Neuronal stem cell (in vitro differentiated cells): ENCODE measurements at regions not wholly inside any gene's neighbourhood (a gene's known extent, or its start where the extent isn't known, plus 50 kb on each side); places are given as distances from the start of the nearest gene placed in this dataset.

Experiments
- DNase-seq: peaks from one replicate; pipeline ENCODE4 v3.0.0-alpha.2; 2013; ENCODE audit warnings: low spot score
- H2AFZ ChIP-seq: one replicate; pipeline ENCODE4 v1.6.1; 2013; ENCODE audit warnings: mild to moderate bottlenecking, low read length, inconsistent platforms
- H2AK5ac ChIP-seq: 2 replicates; pipeline ENCODE4 v1.6.1; 2013; ENCODE audit warnings: low read depth, mild to moderate bottlenecking, inconsistent platforms, low read length, moderate library complexity, mixed read lengths
- H2BK120ac ChIP-seq: 2 replicates; pipeline ENCODE4 v1.6.1; 2013; ENCODE audit warnings: low read depth, mild to moderate bottlenecking, inconsistent platforms, low read length, moderate library complexity, mixed read lengths
- H2BK12ac ChIP-seq: one replicate; pipeline ENCODE4 v1.6.1; 2013; ENCODE audit warnings: low read length, inconsistent platforms
- H2BK15ac ChIP-seq: 2 replicates; pipeline ENCODE4 v1.6.1; 2013; ENCODE audit warnings: mild to moderate bottlenecking, low read length, inconsistent platforms, mixed read lengths
- H2BK5ac ChIP-seq: one replicate; pipeline ENCODE4 v1.6.1; 2013; ENCODE audit warnings: inconsistent platforms, mild to moderate bottlenecking, low read length, moderate library complexity
- H3K14ac ChIP-seq: one replicate; pipeline ENCODE4 v1.6.1; 2013; ENCODE audit warnings: low read length, inconsistent platforms
- H3K18ac ChIP-seq: 2 replicates; pipeline ENCODE4 v1.6.1; 2013; ENCODE audit warnings: low read length, inconsistent platforms
- H3K23ac ChIP-seq: 2 replicates; pipeline ENCODE4 v1.6.1; 2013; ENCODE audit warnings: low read depth, mild to moderate bottlenecking, mixed read lengths, low read length, inconsistent platforms; ENCODE audit not compliant: poor library complexity
- H3K27ac ChIP-seq: replicated peaks from 3 replicates; pipeline ENCODE4 v1.5.1; 2013; ENCODE audit warnings: low read length, inconsistent platforms
- H3K27me3 ChIP-seq, 3 experiments: 2 replicates each; pipeline ENCODE4 v1.6.1; 2013; ENCODE audit warnings: low read length in 3 of 3, mild to moderate bottlenecking in 2 of 3, inconsistent platforms in 1 of 3, low read depth in 1 of 3, mixed read lengths in 1 of 3, moderate library complexity in 1 of 3; ENCODE audit not compliant: control insufficient read depth in 3 of 3, insufficient read depth in 3 of 3
- H3K36me3 ChIP-seq, 2 donors: replicated peaks in 1 of 2; 2 replicates each; pipeline ENCODE4 v1.6.1; 2013; ENCODE audit warnings: low read length in 2 of 2; ENCODE audit not compliant: control insufficient read depth in 2 of 2, insufficient read depth in 2 of 2
- H3K4ac ChIP-seq: 2 replicates; pipeline ENCODE4 v1.6.1; 2013; ENCODE audit warnings: inconsistent platforms, mild to moderate bottlenecking, low read length, moderate library complexity
- H3K4me1 ChIP-seq, 2 donors: 1 replicate in 1 of 2; 2 replicates in 1 of 2; pipeline ENCODE4 v1.6.1; 2013; ENCODE audit warnings: low read length in 2 of 2, low read depth in 1 of 2; ENCODE audit not compliant: control insufficient read depth in 2 of 2, insufficient read depth in 1 of 2
- H3K4me2 ChIP-seq: one replicate; pipeline ENCODE4 v1.6.1; 2013; ENCODE audit warnings: mild to moderate bottlenecking, low read length, inconsistent platforms; ENCODE audit not compliant: insufficient read depth, poor library complexity, severe bottlenecking
- H3K4me3 ChIP-seq, 2 donors: 2 replicates each; pipeline ENCODE4 v1.5.1; 2013; ENCODE audit warnings: low read length in 2 of 2, mild to moderate bottlenecking in 2 of 2, inconsistent platforms in 1 of 2, moderate library complexity in 1 of 2
- H3K79me1 ChIP-seq: one replicate; pipeline ENCODE4 v1.6.1; 2013; ENCODE audit warnings: low read depth, mild to moderate bottlenecking, inconsistent platforms, low read length, moderate library complexity
- H3K9ac ChIP-seq: one replicate; pipeline ENCODE4 v1.6.1; 2013; ENCODE audit warnings: mild to moderate bottlenecking, low read depth, low read length, inconsistent platforms; ENCODE audit not compliant: poor library complexity
- H3K9me3 ChIP-seq, 2 donors: replicated peaks in 1 of 2; 2 replicates each; pipeline versions ENCODE3 to v1.6.1; 2013; ENCODE audit warnings: low read length in 2 of 2, mild to moderate bottlenecking in 2 of 2, inconsistent platforms in 1 of 2, low read depth in 1 of 2, mixed read lengths in 1 of 2, moderate library complexity in 1 of 2; ENCODE audit not compliant: control insufficient read depth in 2 of 2, insufficient read depth in 1 of 2
- H4K8ac ChIP-seq: one replicate; pipeline ENCODE4 v1.6.1; 2013; ENCODE audit warnings: low read depth, mild to moderate bottlenecking, inconsistent platforms, low read length, moderate library complexity
- H4K91ac ChIP-seq: one replicate; pipeline ENCODE4 v1.6.1; 2013; ENCODE audit warnings: low read length, low read depth, mild to moderate bottlenecking, inconsistent platforms; ENCODE audit not compliant: poor library complexity
- WGBS, 2 donors: extraction: QIAGEN DNeasy Blood & Tissue Kit; methylation state at CpG; one replicate each; pipeline ENCODE4 v1.1.7; 2013; ENCODE audit warnings: missing lambda C conversion rate in 2 of 2, mixed read lengths in 1 of 2; ENCODE audit not compliant: insufficient read length in 2 of 2, insufficient replicate concordance in 1 of 2; ENCODE audit errors: extremely low coverage in 2 of 2; 5-methylcytosine and 5-hydroxymethylcytosine counted together

DNA sequence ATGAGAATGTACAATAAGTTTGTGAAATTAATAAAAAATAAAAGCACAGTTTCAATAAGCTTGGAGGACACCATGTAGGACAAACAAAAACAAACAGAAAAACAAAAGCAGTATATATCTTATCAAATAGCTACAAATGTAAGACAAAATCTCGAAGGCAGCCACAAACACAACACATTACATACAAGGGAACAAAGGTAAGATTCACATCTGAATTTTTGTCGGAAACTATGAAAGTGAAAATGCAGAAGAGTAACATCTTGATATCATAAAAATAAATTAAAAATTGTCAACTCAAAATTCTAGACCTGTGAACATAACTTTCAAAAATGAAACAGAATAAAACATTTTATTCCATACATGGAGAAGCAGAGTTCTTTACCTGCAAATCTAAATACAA is 1049.5 kb upstream of the ADGRL2 start:
- Histone ChIP-seq H3K79me1 (no peaks in the 10 kb centered on the region), H3K4me2 (no peak overlapping the region), H3K36me3 (no peaks in the 10 kb centered on the region), H2AK5ac (no peak overlapping the region), H2BK120ac (no peak overlapping the region), H2AFZ (no peak overlapping the region), H2BK5ac (no peak overlapping the region), H3K9me3 (no peaks in the 10 kb centered on the region), H3K4me1 (no peaks in the 10 kb centered on the region), H2BK15ac (no peak overlapping the region), H3K27me3 (no peaks in the 10 kb centered on the region), H3K9ac (no peak overlapping the region), H4K91ac (no peak overlapping the region), H3K4ac (no peak overlapping the region), H3K27ac (no peak overlapping the region), H4K8ac (no peak overlapping the region), H3K18ac (no peak overlapping the region), H3K23ac (no peak overlapping the region), H3K14ac (no peak overlapping the region), H3K4me3 (no peak overlapping the region), H2BK12ac (no peak overlapping the region)
- WGBS, 2 donors = no CpG with 5 or more reads among the region's 2 CpGs
- DNase-seq = no peak

DNA sequence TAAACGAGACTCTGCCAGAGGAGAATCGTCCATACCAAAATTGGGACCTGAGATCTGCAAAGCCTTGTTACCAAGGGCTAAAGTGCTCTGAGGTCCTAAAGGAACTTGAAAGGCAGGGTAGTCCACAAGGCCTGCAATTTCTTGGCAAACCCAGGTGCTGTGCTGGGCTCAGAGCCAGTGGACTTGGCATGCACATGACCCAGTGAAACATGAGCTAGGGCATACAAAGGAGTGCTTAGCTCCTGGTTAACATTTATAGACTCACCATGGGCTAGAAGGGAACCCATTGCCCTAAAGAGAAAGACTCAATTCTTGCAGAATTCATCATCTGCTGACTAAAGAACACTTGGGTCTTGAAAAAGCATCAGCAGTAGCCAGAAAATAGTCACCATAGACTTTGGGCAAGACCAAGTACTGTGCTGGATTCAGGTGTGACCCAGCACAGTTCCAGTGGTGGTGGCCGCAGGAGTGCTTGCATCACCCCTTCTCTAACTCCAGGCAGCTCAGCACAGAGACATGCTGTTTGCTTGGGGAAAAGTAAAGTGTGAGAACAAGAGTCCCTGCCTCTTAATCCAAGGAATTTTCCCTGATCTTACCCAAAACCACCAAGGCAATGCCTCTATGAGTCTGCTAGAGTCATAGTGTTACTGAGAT is 1069.4 kb upstream of the ADGRL2 start:
- WGBS, 2 donors = no CpG with 5 or more reads among the region's 3 CpGs
- no peak overlapping the region for H3K23ac ChIP-seq
- H3K9ac ChIP-seq = no peak overlapping the region
- no peak overlapping the region for H2BK120ac ChIP-seq
- no peak overlapping the region for H3K27ac ChIP-seq
- no peak overlapping the region for H2BK5ac ChIP-seq
- DNase-seq = no peak
- no peaks in the 10 kb centered on the region for H3K36me3 ChIP-seq
- peaks cover 0 to 8% of the 10 kb centered on the region in 2 donors for H3K9me3 ChIP-seq
- no peak overlapping the region for H2AFZ ChIP-seq
- no peak overlapping the region for H4K8ac ChIP-seq
- no peaks in the 10 kb centered on the region for H3K4me1 ChIP-seq
- H3K14ac ChIP-seq = no peak overlapping the region
- no peak overlapping the region for H3K18ac ChIP-seq
- H4K91ac ChIP-seq = no peak overlapping the region
- H3K27me3 ChIP-seq = no peaks in the 10 kb centered on the region
- no peak overlapping the region for H2BK15ac ChIP-seq
- no peak overlapping the region for H3K4me3 ChIP-seq
- no peak overlapping the region for H3K4me2 ChIP-seq
- H2AK5ac ChIP-seq = no peak overlapping the region
- no peak overlapping the region for H2BK12ac ChIP-seq
- no peak overlapping the region for H3K4ac ChIP-seq
- H3K79me1 ChIP-seq = no peaks in the 10 kb centered on the region

DNA sequence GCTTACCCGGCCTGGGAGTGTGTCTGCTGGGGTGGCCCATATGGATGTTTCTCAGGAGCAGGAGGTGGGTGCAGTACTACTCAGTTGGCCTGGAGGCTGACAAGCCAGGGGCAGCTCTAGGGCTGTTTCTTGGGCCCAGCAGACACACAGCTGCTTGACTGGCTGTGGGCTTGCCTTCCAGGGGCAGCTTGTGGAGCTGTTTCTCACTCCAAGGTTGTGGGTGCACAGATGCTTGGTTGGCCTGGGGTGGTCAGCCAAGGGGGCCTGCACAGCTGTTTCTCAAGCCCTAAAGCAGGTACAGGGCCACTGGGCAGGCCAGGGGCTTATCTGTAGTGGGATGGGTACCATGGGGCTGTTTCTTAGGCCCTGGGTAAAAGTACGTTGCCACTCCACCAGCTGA is 1078.1 kb upstream of the ADGRL2 start:
- Histone ChIP-seq H3K36me3 (no peaks in the 10 kb centered on the region), H3K14ac (peak overlapping the region; percentile 40), H2BK12ac (no peak overlapping the region), H2AFZ (no peak overlapping the region), H3K9me3 (peaks cover 0 to 3% of the 10 kb centered on the region in 2 donors), H3K4me1 (no peaks in the 10 kb centered on the region), H3K27me3 (no peaks in the 10 kb centered on the region), H2BK15ac (no peak overlapping the region), H3K18ac (peak overlapping the region; percentile 84), H2BK120ac (peak overlapping the region; percentile 52), H4K8ac (no peak overlapping the region), H3K4me3 (no peak overlapping the region), H4K91ac (no peak overlapping the region), H2AK5ac (peak overlapping the region; percentile 25), H2BK5ac (no peak overlapping the region), H3K79me1 (no peaks in the 10 kb centered on the region), H3K27ac (no peak overlapping the region), H3K23ac (peak overlapping the region; percentile 25), H3K4me2 (no peak overlapping the region), H3K9ac (no peak overlapping the region), H3K4ac (no peak overlapping the region)
- DNase-seq = no peak
- no CpG with 5 or more reads among the region's 2 CpGs for WGBS, 2 donors

DNA sequence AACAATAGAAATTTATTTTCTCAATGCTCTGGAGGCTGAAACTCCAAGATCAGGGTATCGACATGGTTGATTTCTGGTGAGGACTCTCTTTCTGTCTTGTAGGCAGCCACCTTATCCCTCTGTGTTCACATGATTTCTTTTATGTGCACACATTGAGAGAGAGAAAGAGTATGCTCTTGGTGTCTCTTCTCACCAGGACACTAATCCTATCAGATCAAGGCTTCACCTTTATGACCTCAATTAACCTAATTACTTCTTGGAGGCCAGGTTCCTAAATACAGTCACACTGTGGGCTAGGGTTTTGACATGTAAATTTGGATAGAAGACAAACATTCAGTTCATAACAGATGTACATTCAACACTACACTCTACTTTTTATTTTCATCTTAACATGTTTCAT is 1094.2 kb upstream of the ADGRL2 start:
- no peak overlapping the region for H3K9ac ChIP-seq
- no peak overlapping the region for H3K4me2 ChIP-seq
- H3K27me3 ChIP-seq = no peaks in the 10 kb centered on the region
- H3K9me3 ChIP-seq = peaks cover 0 to 2% of the 10 kb centered on the region in 2 donors
- H4K91ac ChIP-seq = no peak overlapping the region
- no peak overlapping the region for H3K23ac ChIP-seq
- H2AFZ ChIP-seq = no peak overlapping the region
- no CpG with 5 or more reads among the region's 1 CpG for WGBS, 2 donors
- no peak overlapping the region for H2AK5ac ChIP-seq
- no peaks in the 10 kb centered on the region for H3K79me1 ChIP-seq
- no peak overlapping the region for H3K27ac ChIP-seq
- no peak overlapping the region for H3K4me3 ChIP-seq
- H4K8ac ChIP-seq = no peak overlapping the region
- no peak overlapping the region for H3K4ac ChIP-seq
- peak; percentile 48 for DNase-seq
- no peak overlapping the region for H2BK120ac ChIP-seq
- no peaks in the 10 kb centered on the region for H3K36me3 ChIP-seq
- H2BK12ac ChIP-seq = no peak overlapping the region
- peaks cover 0 to 1% of the 10 kb centered on the region in 2 donors for H3K4me1 ChIP-seq
- H3K14ac ChIP-seq = no peak overlapping the region
- no peak overlapping the region for H2BK5ac ChIP-seq
- no peak overlapping the region for H3K18ac ChIP-seq
- no peak overlapping the region for H2BK15ac ChIP-seq
